HEK293T (cell line): ENCODE measurements at regions not wholly inside any gene's neighbourhood (a gene's known extent, or its start where the extent isn't known, plus 50 kb on each side); places are given as distances from the start of the nearest gene placed in this dataset.

Source experiments
- BHLHE40 ChIP-seq: fragments of 450-650 bp; IDR thresholded peaks from 2 replicates; pipeline ENCODE4 v1.6.1; 2016; ENCODE audit warnings: mild to moderate bottlenecking, moderate library complexity, borderline replicate concordance
- CTBP1 ChIP-seq: fragments of 450-650 bp; IDR thresholded peaks from 2 replicates; pipeline ENCODE4 v1.6.1; 2016; ENCODE audit warnings: borderline replicate concordance
- FOXA1 ChIP-seq: fragments of 450-650 bp; IDR thresholded peaks from 2 replicates; pipeline ENCODE4 v1.6.1; 2016; ENCODE audit warnings: mild to moderate bottlenecking
- FOXK2 ChIP-seq: fragments of 450-650 bp; IDR thresholded peaks from 2 replicates; pipeline ENCODE4 v1.6.1; 2016; ENCODE audit warnings: mild to moderate bottlenecking
- FOXM1 ChIP-seq: fragments of 450-650 bp; IDR thresholded peaks from 2 replicates; pipeline ENCODE4 v1.6.1; 2017; ENCODE audit warnings: mild to moderate bottlenecking, borderline replicate concordance
- LEF1 ChIP-seq: fragments of 450-650 bp; IDR thresholded peaks from 2 replicates; pipeline ENCODE4 v1.6.1; 2017; ENCODE audit warnings: mild to moderate bottlenecking, borderline replicate concordance
- SUZ12 ChIP-seq: fragments of 450-650 bp; IDR thresholded peaks from 2 replicates; pipeline ENCODE4 v1.6.1; 2016; ENCODE audit warnings: mild to moderate bottlenecking

DNA sequence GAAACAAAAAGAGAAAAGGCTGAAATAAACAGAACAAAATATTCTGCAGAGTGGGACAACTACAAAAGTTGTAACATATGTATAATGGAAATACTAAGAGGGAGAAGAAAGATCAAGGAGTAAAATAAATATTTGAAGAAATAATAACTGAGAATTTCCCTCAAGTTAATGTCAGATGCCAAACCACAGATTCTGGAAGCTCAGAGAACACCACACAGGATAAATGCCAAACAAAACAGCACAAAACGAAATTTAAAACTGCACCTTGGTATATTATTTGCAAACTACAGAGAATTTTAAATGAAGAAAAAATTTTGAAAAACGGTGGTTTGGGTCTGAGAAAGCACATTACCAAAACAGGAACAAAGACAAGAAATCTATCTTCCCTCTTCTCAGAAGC lies 1588.9 kb upstream of the TMEFF2 start:
- TF ChIP-seq FOXK2: no peak
- no peak for TF ChIP-seq FOXA1
- TF ChIP-seq BHLHE40: no peak
- TF ChIP-seq LEF1: no peak
- no peak for TF ChIP-seq CTBP1
- no peak for TF ChIP-seq FOXM1
- no peak for TF ChIP-seq SUZ12
